Uterus (tissue), 2 donors: ENCODE measurements at regions not wholly inside any gene's neighbourhood (a gene's known extent, or its start where the extent isn't known, plus 50 kb on each side); places are given as distances from the start of the nearest gene placed in this dataset.

Source experiments
- CTCF ChIP-seq, 4 experiments: fragments of 200-600 bp in 2 of 4; fragments of 450-650 bp in 2 of 4; sonication (generic) in 2 of 4; IDR thresholded peaks; one replicate each; pipeline ENCODE4 v1.5.1; 2016 to 2019; ENCODE audit warnings: antibody characterized with exemption in 4 of 4, mild to moderate bottlenecking in 2 of 4, moderate library complexity in 1 of 4
- POLR2A ChIP-seq, 2 donors: fragments of 450-650 bp; IDR thresholded peaks; one replicate each; pipeline ENCODE4 v1.6.1; 2016; ENCODE audit warnings: antibody characterized with exemption in 2 of 2, mild to moderate bottlenecking in 1 of 2, moderate library complexity in 1 of 2

- TF ChIP-seq CTCF (IDR thresholded peaks at IDR 0.05) (no peak), POLR2A (IDR thresholded peaks at IDR 0.05) (no peak)
Observed at GRCh38 chr18:5036523-5036922, 160.5 kb downstream of the AKAIN1 start.
